WERI-Rb-1 (cell line): ENCODE measurements at regions not wholly inside any gene's neighbourhood (a gene's known extent, or its start where the extent isn't known, plus 50 kb on each side); places are given as distances from the start of the nearest gene placed in this dataset.

Source experiments
- DNase-seq: peaks from one replicate; pipeline ENCODE4 v3.0.0-alpha.2; 2020
- H3K27ac ChIP-seq: fragments of 250-450 bp; sonication (Bioruptor Pico); 2 replicates; pipeline ENCODE4 v1.5.1; 2020; ENCODE audit warnings: mild to moderate bottlenecking, moderate library complexity
- H3K27me3 ChIP-seq: fragments of 250-450 bp; sonication (Bioruptor Pico); 2 replicates; pipeline ENCODE4 v1.5.1; 2021; ENCODE audit warnings: mild to moderate bottlenecking, low read depth, moderate library complexity; ENCODE audit not compliant: insufficient read depth, severe bottlenecking
- H3K36me3 ChIP-seq: fragments of 250-450 bp; sonication (Bioruptor Pico); 2 replicates; pipeline ENCODE4 v1.5.1; 2020; ENCODE audit warnings: mild to moderate bottlenecking, moderate library complexity
- H3K4me3 ChIP-seq: 2 replicates; pipeline ENCODE4 v1.5.1; 2011; ENCODE audit warnings: low read depth, mild to moderate bottlenecking, control low read depth, low read length
- H3K9me3 ChIP-seq: fragments of 250-450 bp; sonication (Bioruptor Pico); 2 replicates; pipeline ENCODE4 v1.5.1; 2021; ENCODE audit warnings: mild to moderate bottlenecking, moderate library complexity; ENCODE audit not compliant: severe bottlenecking
- CTCF ChIP-seq: IDR thresholded peaks from 2 replicates; pipeline ENCODE4 v1.5.1; 2011; ENCODE audit warnings: low read depth, mild to moderate bottlenecking, control low read depth, inconsistent platforms, low read length

DNA sequence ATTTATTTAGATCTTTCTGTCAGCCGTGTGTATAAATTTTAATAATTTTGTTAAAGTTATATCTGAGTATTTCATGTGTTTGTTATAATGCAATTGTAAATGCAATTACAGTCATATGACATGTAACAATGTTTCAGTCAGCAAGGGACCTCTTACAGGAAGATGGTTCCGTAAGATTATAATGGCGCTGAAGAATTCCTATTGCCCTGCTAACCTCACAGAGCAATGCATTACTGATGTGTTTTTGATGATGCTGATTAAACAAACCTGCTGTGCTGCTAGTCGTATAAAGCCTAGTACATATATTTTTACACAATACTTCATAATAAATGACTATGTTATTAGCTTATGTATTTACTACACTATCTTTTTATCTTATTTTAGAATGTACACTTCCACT, 1166.4 kb downstream of the CDH12 start:
- no peak for TF ChIP-seq CTCF
- no peak for DNase-seq

GRCh38 chr5:21685522-21685921, 1167.6 kb downstream of the CDH12 start:
- no peak for DNase-seq
- no peak for TF ChIP-seq CTCF
- H3K4me3 ChIP-seq: no peak overlapping the region

More for the DNA sequence above, 1166.4 kb downstream of the CDH12 start:
- no peaks in the 10 kb centered on the region for H3K36me3 ChIP-seq
- no peaks in the 10 kb centered on the region for H3K9me3 ChIP-seq
- no peak overlapping the region for H3K27ac ChIP-seq
- H3K27me3 ChIP-seq: no peaks in the 10 kb centered on the region
- no peak overlapping the region for H3K4me3 ChIP-seq

GRCh38 chr5:21684992-21685391, 1168.2 kb downstream of the CDH12 start:
- no peak for TF ChIP-seq CTCF
- no peak for DNase-seq
- Histone ChIP-seq H3K9me3 (no peaks in the 10 kb centered on the region), H3K27me3 (no peaks in the 10 kb centered on the region), H3K36me3 (no peaks in the 10 kb centered on the region), H3K27ac (no peak overlapping the region), H3K4me3 (no peak overlapping the region)

More at GRCh38 chr5:21685522-21685921, 1167.6 kb downstream of the CDH12 start:
- no peaks in the 10 kb centered on the region for H3K27me3 ChIP-seq
- H3K9me3 ChIP-seq: no peaks in the 10 kb centered on the region
- no peak overlapping the region for H3K27ac ChIP-seq
- H3K36me3 ChIP-seq: no peaks in the 10 kb centered on the region

DNA sequence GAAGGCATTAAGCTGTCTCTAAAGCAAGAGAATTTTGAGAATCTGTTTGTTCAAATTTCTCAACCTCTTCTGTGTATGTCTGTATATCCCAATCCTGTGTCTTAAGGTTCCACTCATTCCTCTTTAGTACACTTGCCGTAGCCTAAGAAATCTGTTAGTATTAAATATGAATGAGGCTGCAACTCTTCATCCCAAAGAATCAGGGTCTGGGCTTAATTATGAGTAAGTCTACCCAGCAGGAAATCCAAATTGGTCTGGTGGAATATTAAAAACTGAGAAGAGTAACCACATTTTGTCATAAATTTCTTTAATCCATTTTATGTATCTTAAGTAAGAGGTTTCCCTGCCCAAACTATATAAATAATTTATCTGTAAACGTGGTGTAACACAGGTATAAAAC, 1171.2 kb downstream of the CDH12 start:
- Histone ChIP-seq H3K4me3 (no peak overlapping the region), H3K9me3 (no peaks in the 10 kb centered on the region), H3K27ac (no peak overlapping the region), H3K27me3 (no peaks in the 10 kb centered on the region), H3K36me3 (no peaks in the 10 kb centered on the region)
- no peak for DNase-seq
- no peak for TF ChIP-seq CTCF

DNA sequence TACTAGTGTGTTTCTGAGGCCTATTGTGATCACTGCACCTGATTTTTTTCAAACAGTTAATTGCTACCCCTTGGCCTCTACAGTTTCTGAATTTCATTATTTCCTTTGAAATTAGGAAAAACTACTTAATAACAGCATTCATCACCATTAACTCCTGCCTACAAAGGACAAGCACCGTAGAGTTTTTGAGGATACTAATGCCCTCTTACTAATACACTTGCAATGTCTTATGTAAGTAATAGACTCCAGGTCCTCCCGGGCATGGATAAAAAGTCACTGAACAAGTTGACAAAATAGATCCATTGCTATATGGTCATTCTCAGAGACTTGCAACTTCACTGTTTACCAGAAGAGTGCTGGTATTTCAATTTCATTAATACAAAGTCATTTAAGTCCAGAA, 1172.5 kb downstream of the CDH12 start:
- Histone ChIP-seq H3K4me3 (no peak overlapping the region), H3K27me3 (no peaks in the 10 kb centered on the region), H3K27ac (no peak overlapping the region), H3K36me3 (no peaks in the 10 kb centered on the region), H3K9me3 (no peaks in the 10 kb centered on the region)
- no peak for TF ChIP-seq CTCF
- no peak for DNase-seq

- no peak overlapping the region for H3K4me3 ChIP-seq
- no peak for TF ChIP-seq CTCF
- H3K36me3 ChIP-seq: no peaks in the 10 kb centered on the region
- H3K9me3 ChIP-seq: no peaks in the 10 kb centered on the region
- H3K27ac ChIP-seq: no peak overlapping the region
- no peak for DNase-seq
- H3K27me3 ChIP-seq: no peaks in the 10 kb centered on the region
Observed at GRCh38 chr5:21680196-21680595, 1172.9 kb downstream of the CDH12 start.
